ENCODE measurements at regions not wholly inside any gene's neighbourhood (a gene's known extent, or its start where the extent isn't known, plus 50 kb on each side); places are given as distances from the start of the nearest gene placed in this dataset.

DNA sequence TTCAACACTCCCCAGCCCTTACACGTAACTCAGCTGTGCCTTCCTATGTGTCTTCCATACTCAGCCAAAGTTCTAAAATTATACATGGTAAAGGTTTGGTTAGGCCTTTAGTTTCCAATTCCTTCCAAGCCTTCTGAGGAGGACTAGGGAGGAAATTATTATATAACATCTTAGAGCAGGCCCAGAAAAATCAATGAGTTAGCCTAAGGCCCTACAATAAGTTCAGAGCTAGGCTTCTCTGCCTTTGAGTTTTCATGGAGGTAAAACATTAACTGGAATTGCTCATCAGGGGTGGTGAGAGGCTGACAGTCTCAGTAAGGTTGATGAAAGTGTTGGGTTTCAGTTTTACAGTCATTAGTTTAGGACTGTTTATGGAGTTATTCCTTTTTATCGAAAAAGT is 286.0 kb downstream of the ADGB start:
- no peak for TF ChIP-seq POLR2A (IDR thresholded peaks at IDR 0.05)
- TF ChIP-seq, protein P1, sequence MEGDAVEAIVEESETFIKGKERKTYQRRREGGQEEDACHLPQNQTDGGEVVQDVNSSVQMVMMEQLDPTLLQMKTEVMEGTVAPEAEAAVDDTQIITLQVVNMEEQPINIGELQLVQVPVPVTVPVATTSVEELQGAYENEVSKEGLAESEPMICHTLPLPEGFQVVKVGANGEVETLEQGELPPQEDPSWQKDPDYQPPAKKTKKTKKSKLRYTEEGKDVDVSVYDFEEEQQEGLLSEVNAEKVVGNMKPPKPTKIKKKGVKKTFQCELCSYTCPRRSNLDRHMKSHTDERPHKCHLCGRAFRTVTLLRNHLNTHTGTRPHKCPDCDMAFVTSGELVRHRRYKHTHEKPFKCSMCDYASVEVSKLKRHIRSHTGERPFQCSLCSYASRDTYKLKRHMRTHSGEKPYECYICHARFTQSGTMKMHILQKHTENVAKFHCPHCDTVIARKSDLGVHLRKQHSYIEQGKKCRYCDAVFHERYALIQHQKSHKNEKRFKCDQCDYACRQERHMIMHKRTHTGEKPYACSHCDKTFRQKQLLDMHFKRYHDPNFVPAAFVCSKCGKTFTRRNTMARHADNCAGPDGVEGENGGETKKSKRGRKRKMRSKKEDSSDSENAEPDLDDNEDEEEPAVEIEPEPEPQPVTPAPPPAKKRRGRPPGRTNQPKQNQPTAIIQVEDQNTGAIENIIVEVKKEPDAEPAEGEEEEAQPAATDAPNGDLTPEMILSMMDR (IDR thresholded peaks at IDR 0.05) = no peak

Data from ovary (tissue), 3 donors.